HG02870 (cell line): ENCODE measurements at regions not wholly inside any gene's neighbourhood (a gene's known extent, or its start where the extent isn't known, plus 50 kb on each side); places are given as distances from the start of the nearest gene placed in this dataset.

ENCODE experiments used
- ATAC-seq: cut with Tn5 transposase; IDR thresholded peaks from one replicate; pipeline ENCODE4 v1.9.1; 2021; ENCODE audit warnings: mild to moderate bottlenecking, moderate library complexity; ENCODE audit not compliant: unreplicated experiment

DNA sequence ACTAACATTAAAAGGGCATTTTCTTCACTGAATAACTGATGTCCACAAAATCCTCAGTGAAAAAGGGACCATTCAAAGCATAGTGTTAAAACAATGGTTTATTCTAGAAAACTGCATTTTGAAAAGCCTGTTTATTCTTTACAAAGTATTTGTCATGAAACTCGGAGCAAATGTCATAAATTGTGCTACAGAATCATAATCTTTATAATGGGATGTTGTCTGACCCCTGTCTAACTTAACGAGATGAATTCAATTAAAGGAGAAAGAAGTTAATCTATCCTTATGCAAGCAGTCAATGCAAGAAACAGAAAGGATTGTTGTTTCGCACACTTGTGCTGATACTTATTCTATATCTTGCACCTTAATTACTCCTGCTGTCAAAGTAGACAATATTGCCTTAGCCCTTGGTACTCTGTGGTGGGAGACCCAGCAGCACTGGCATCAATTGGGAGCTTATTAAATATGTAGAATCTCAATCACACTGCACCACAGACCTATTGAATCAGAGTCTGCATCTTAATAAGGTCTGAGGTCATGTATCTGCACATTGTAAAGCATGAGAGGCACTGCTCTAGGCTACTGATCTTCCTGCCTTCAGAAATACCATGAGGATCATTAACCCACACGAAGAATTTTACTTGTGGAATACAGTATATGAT is 708.3 kb downstream of the HDGFL1 start:
- no peak for ATAC-seq

- no peak for ATAC-seq
These were observed 708.8 kb downstream of the HDGFL1 start for GRCh38 chr6:23278180-23278532.

DNA sequence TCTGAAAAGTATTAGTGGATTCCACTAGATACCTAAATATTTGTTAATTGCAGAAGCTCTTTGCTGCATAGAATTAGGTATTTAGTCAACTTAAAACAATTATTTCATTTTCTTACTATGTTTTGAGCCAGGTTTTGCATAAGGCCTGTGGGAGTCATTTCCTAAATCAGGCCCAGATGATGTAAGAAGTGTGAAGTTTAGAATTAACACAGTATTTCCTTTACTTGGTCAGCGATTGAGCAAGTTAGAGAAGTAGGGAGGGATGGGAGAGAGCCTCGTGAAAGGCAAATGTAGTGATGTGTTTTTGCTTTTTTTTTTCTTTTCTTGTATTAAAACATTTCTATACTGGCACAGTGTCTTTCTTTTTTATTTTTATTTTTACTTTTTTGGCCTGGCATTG is 711.1 kb downstream of the HDGFL1 start:
- no peak for ATAC-seq

DNA sequence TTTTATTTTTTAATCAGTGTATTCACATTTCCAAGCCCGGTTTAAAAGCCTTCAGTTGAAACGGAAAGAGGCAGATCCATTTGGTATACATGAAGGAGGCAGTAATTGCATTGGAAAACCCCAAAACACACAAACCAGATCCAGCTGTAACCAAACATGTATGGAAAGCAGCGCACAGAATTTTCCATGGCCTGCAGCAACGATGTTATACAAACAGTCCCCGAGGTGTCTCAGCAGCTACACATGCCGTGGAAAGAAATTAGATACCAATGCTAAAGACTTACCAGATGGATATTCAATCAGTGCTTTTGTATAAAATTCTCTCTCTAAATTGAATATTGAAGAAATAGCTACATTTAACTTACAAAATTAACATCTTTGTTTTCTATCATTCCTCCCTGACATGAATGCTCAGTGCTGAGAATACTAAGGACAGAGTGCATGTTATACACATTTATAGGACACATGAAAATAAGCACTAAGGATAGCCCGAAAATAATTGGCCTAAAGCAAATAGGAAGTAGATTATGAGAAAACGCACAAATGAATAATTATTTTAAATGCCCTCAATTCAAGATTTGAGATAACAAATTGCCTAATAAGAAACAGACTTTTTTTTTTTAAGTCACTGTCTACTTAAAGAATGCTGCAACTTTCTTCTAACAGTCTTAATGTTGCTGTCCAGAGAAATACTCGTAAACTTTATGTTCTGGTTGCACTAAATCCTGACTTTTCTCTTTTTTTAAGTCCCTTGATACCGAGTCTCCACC is 713.1 kb downstream of the HDGFL1 start:
- no peak for ATAC-seq

GRCh38 chr6:23293653-23294052 is 724.3 kb downstream of the HDGFL1 start:
- ATAC-seq, result no peak

DNA sequence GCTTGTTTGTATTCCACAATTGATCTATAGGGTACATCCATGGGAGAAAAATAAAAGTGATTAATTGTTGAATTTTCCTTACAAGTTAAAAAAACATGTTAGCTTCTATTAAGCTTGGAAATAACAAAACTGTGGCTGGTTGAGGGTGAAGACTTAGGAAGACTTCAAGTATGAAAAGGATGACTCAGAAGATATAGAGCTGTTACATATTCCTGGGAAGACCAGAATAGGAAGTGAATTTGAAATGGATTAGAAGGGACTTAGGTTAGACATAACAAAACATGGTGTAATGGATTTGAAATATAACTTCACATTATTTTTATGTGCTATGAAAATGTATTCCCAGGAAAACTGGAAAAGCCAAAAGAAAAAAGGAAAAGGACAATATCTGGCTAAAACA is 732.2 kb downstream of the HDGFL1 start:
- no peak for ATAC-seq

DNA sequence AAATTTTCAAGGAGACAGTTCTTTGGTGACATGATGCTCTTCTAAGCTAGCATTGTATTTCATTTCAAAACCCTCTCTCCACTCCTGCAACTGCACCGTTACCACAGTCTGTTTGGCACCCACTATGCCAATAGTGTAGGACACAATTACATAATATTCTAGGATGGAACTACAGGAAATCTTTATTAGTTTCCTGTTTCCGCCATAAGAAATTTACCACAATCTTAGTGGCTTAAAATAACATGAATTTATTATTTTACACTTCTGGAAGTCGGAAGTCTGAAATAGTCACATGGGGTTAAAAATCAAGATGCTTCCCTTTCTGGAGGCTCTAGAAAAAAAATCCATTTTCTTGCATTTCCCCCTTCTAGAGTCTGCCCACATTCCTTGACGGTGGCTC is 733.1 kb downstream of the HDGFL1 start:
- ATAC-seq, result no peak

GRCh38 chr6:23305325-23305943 is 736.1 kb downstream of the HDGFL1 start:
- ATAC-seq, result no peak

GRCh38 chr6:23306251-23306950 is 737.0 kb downstream of the HDGFL1 start:
- ATAC-seq, result no peak

DNA sequence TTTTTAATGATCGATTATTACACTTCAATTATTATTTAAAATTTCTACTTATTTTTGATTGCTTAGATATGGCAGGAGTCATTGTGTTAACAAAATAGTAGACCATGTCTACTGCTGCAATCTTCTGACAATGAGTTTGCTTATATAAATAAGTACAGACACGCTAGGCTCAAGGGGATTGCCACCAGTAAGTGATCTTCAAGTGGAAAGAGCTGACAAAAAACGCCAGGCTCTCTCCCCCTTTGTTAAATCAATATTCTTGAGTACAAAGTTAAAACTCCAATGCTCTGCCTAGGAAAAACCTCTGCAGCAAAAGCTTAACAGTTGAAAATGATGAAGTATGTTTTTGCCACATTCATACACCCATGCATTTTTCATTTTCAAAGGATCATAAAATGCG is 738.1 kb downstream of the HDGFL1 start:
- no peak for ATAC-seq

GRCh38 chr6:23308166-23308565 is 738.8 kb downstream of the HDGFL1 start:
- ATAC-seq, result no peak

DNA sequence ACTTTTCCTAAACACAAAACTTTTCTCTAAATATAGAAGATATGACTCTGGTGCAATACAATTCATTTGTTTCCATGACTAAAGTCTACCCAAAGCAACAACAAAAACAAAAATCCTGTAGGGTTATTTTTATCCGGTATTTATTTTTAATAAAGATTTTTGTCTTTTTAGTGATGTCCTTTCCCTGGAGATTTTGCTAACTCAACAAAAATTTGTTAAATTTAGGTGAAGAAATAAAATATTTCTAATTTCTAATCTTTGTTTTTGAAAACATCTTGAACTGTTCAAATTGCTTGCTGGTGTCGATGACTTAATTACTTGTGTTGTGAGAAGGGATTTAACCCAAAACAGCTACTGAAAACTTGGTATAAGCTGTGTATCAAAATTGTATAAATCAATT is 741.8 kb downstream of the HDGFL1 start:
- ATAC-seq, result no peak

GRCh38 chr6:23316131-23316530 is 746.8 kb downstream of the HDGFL1 start:
- no peak for ATAC-seq

- ATAC-seq, result no peak
These were observed 747.6 kb downstream of the HDGFL1 start for GRCh38 chr6:23316931-23317330.

GRCh38 chr6:23319582-23319981 is 750.2 kb downstream of the HDGFL1 start:
- no peak for ATAC-seq

GRCh38 chr6:23320471-23321015 is 751.2 kb downstream of the HDGFL1 start:
- ATAC-seq, result no peak

GRCh38 chr6:23323897-23324296 is 754.5 kb downstream of the HDGFL1 start:
- ATAC-seq, result no peak

GRCh38 chr6:23325065-23325464 is 755.7 kb downstream of the HDGFL1 start:
- no peak for ATAC-seq

DNA sequence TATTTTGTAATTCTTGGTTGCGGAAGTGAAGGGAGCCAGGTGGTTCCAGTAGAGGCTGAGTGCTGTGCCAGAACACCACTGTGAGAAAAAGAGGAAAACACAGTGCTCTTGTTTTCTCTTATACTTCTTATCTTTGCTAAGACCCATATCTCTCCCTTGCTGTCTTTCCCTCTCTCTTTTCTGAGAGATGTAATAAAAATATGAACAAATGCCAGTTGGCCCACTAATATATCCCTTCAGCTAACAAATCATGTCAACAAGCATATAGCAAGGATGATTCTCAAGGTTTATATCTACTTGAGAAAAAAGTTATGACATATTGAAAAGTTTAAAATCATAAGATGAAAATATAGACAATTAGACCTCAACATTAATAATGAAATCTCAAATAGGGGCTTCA is 758.3 kb downstream of the HDGFL1 start:
- ATAC-seq, result no peak

DNA sequence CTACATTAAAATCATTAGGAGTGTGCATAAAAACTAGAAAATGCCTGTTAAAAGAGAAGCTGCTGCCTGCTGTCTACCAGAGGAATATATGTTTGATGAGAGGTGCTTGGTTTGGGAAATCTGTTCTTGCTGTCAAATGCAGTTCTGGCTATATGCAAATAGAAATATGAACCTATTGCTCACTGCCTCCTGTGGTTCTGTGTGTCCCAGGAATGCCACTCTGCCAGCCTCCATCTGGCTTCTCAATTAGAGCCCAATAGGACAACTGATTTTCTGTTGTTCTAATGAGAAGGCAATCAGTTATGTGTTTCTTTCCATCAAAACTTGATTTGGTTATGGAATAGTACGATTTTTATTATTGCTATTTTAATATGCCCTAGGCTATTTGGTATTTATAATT is 759.7 kb downstream of the HDGFL1 start:
- ATAC-seq, result no peak

DNA sequence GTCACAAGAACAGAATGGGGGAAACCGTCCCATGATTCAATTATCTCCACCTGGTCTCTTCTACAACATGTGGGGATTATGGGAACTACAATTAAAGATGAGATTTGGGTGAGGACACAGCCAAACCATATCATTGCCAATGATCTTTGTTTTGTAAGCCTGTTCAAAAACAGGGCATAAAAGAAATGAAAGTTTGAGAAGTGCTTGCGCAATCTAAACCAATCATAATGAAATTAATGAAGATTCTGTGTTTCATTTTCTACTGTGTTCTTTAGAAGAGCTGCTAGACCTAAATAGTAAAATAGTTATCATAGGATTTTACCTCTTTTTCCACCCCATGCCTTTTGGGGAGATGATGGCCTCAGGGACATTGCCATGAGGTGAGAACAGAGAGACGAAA is 761.3 kb downstream of the HDGFL1 start:
- no peak for ATAC-seq
